HK-2 (cell line): ENCODE measurements at regions not wholly inside any gene's neighbourhood (a gene's known extent, or its start where the extent isn't known, plus 50 kb on each side); places are given as distances from the start of the nearest gene placed in this dataset.
"Not testable (repeated sequence)": the region's sequence is repeated elsewhere in the genome, so short reads cannot be mapped to it uniquely, and the experiment has no call there.

Experiments
- DNase-seq: peaks from one replicate; pipeline ENCODE4 v3.0.0-alpha.2; 2018; ENCODE audit not compliant: unreplicated experiment

GRCh38 chr3:70488816-70489215, 176.4 kb upstream of the MDFIC2 start:
- no peak for DNase-seq

GRCh38 chr3:70488131-70488530, 175.7 kb upstream of the MDFIC2 start:
- no peak for DNase-seq

GRCh38 chr3:70486414-70487017, 174.1 kb upstream of the MDFIC2 start:
- DNase-seq, result no peak

- no peak for DNase-seq
These were observed 163.7 kb upstream of the MDFIC2 start for GRCh38 chr3:70476174-70476573.

DNA sequence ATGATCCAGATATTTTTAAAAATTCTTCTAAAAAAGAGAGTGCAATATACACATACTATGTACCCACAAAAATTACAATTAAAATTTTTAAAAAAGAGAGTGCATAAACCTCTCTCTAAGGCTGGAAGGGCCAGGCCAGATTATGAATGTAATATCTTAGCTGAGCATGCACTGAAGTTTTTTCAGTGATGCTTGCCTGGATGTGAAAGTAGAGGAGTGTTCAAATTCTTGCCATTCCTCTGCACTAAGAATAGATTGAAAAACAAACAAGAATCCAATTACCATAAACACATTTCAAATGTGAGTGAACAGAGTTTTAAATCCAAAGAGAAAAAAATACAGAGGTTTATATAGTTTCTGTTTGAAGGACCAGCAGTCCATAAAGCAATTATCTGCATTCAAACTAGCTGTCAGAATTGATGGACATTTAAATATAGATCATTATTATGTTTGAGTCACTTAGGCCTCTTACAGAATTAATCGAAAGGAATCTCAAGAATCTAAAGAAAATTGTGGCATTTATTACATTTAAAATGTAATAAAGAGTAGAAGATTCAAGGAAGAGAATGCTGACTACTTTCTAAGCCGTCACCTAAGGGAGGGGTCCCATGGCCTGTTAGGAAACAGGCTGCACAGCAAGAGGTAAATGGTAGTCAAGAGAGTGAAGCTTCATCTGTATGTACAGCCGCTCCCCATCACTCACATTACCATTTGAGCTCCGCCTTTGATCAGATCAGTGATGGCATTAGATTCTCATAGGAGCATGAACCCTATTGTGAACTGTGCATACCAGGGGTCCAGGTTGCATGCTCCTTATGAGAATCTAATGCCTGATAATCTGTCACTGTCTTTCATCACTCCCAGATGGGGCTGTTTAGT, 159.3 kb upstream of the MDFIC2 start:
- no peak for DNase-seq

DNA sequence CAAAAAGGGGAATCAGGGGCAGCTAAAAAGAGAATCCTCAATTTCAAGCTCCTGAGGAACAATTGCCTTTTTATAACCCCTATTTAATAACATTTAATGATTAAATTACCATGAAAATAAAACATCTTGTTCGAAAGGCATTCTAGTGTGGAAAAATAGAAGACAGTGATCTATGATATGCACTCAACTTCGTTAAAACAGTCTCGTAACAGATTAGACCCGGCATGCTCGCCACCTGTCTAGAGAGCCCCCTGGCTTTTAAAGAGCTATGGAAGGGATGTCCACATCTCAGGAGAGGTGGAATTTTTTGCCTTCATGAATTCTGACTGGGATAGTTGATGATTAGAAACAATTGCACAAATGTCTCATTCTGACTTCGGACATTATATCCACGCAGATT, 153.7 kb upstream of the MDFIC2 start:
- no peak for DNase-seq

DNA sequence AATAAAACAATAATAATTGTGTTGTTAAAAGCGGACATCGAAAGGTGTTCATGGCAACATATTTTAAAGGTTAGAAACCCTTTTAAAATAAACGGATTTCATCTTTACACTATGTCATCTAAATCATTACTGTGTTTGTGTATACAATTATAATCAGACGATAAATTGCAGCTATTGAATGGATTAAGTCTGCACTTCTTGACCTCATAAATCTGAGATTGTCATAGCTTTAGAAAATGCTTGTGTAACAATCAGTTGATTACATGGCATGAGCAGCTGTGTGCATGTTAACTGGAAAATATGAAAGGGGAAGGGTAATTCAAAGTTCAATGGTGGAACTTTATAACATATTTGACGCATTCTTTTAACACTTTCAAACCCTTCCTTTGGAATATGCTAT, 152.4 kb upstream of the MDFIC2 start:
- no peak for DNase-seq

DNA sequence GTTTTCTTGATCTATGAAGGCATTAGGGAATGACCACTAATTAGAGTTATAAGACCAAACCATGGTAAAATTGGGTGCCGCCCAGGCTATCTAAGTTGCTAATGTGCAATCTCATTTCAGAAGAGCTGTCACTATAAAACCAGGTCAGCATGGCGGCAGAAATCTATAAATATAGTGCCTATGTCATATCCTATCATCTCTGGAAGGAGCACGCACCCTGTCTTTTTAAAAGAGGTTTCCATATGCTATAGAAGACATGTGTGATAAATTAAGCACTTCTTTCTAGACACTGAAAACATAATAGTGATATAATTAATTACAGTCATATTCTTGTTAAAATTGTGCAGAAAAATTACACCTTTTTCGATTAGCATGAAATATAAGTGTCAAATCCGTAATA, 152.0 kb upstream of the MDFIC2 start:
- DNase-seq, result no peak

DNA sequence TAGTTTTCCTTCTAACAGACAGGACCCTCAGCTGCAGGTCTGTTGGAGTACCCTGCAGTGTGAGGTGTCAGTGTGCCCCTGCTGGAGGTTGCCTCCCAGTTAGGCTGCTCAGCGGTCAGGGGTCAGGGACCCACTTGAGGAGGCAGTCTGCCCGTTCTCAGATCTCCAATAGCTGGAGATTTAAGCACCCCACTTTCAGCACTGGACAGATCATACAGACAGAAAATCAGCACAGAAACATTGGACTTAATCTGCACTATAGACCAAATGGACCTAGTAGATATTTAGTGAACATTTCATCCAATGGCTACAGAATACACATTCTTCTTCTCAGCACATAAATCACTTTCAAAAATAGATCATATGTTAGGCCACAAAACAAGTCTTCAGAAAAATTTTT, 137.8 kb upstream of the MDFIC2 start:
- DNase-seq, result not testable (repeated sequence)

- DNase-seq, result not testable (repeated sequence)
These were observed 123.0 kb upstream of the MDFIC2 start for GRCh38 chr3:70435422-70435821.

- DNase-seq, result no peak
These were observed 120.7 kb upstream of the MDFIC2 start for GRCh38 chr3:70433091-70433490.

GRCh38 chr3:70431911-70432310, 119.5 kb upstream of the MDFIC2 start:
- DNase-seq, result no peak

DNA sequence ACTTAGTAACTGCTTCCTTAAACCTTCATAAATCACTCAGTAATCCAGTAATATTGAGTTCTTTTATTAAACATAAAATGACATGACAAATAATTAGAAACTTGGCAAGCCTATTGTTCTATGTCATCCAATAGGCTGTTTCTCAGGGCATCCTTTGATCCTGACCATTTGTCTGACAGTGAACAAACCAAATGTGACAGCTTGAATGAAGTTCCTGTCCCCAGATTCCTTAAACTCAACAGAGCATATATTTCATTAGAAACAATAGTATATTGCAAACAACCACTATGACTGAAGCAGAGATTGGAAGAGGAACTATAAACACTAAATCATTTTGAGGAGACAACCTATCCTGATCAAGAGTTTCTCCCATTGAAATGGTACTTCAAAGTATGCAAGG, 113.6 kb upstream of the MDFIC2 start:
- no peak for DNase-seq

- DNase-seq, result no peak
These were observed 109.1 kb upstream of the MDFIC2 start for GRCh38 chr3:70421506-70421905.

- no peak for DNase-seq
These were observed 96.6 kb upstream of the MDFIC2 start for GRCh38 chr3:70409018-70409417.

- DNase-seq, result no peak
These were observed 87.8 kb upstream of the MDFIC2 start for GRCh38 chr3:70400194-70400593.

GRCh38 chr3:70393881-70394612, 81.6 kb upstream of the MDFIC2 start:
- no peak for DNase-seq

GRCh38 chr3:70392227-70392626, 79.8 kb upstream of the MDFIC2 start:
- no peak for DNase-seq

DNA sequence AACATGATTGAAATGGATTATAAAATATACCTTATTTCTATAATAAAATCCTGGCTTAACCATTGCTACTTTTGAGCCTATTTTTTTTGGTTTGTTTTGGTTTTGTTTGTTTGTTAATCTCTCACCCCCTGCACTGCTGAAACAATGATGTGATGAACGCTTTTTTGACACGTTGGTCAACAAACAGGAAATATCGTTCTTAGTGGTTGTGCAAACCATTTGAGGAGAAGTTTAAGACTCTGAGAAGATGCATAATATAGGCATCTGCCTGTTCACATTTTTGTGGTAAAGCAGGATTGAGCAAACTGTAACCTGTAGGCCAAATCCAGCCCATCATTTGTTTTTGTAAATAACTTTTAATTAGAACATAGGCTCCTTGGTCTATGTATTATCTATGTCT, 75.5 kb upstream of the MDFIC2 start:
- no peak for DNase-seq

DNA sequence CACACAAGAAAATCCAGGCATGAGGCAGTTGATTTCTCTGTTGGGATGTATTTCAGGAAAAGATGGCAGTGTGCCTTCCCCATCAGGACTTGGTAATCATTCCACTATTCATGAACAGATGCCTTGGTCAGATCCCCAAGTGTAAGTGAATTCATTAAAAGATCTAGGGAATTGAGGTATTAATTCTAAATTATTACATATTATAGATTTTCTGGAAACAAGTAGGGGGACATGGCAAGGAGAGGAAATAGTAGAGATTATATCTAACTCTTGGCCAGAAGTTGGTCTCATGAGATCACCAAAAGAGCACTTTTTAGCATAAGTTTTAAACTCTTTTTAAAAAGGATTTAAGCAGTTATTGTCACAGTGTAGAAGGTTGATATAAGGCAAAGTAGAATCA, 74.4 kb upstream of the MDFIC2 start:
- DNase-seq, result no peak

DNA sequence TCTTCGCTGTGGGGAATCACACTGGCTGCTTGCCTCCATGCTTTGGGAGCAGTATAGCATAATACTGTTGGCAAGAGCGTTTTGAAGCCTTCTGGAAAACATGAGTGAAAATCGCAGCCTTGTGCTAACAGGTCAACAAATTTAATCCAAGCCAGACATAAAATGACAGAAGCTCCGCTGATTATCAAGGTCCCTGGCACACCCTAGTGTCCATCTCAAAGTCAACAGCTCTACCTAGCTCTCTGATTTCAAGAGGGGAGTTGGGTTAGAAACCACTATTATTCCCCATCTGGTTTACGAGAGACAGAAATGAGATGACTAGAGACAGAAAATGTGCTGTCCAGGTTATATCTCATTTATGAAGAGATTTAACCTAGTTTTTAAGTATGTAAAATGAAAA, 73.6 kb upstream of the MDFIC2 start:
- no peak for DNase-seq

DNA sequence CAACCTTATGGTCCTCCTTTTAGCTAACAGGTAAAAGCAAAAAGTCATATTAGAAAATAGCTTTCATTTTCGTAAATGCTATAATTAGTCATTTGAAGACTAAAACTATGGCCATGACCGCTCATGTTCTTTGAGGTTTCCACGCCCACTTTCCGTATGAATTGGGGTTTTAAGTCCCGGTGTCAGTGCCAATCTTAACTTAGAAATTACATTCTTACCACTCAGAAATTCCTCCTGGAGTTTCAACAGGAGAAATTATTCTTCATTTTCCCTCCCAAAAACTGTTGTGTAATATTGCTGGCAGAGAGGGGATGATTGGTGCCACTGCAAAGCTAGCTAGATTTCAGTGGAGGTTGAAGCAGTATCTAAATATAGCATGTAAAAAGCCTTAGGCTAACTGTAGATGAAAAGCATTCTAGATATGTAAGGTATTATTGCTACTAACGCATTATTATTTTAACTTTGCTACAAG, 71.0 kb upstream of the MDFIC2 start:
- no peak for DNase-seq

DNA sequence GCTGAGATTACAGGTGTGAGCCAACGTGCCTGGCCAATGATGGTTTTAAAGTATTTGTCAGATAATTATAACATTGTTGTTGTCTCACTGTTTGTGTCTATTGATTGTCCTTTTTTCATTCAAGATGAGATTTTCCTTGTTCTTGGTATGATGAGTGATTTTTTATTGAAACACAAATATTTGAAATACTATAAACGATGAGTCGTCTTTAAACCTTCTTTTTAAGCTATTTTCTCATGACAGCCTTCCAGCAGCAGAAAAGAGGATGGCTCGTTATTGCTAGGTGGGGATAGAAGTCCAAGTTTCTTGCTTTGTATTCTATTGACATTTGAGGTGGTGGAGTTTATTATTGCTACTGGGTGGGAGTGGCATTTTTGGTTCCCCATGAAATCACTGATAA, 61.7 kb upstream of the MDFIC2 start:
- DNase-seq, result no peak
